HG02852 (cell line): ENCODE measurements at regions not wholly inside any gene's neighbourhood (a gene's known extent, or its start where the extent isn't known, plus 50 kb on each side); places are given as distances from the start of the nearest gene placed in this dataset.

ENCODE experiments used
- ATAC-seq: cut with Tn5 transposase; IDR thresholded peaks from one replicate; pipeline ENCODE4 v1.9.1; 2021; ENCODE audit warnings: mild to moderate bottlenecking, moderate library complexity; ENCODE audit not compliant: unreplicated experiment

DNA sequence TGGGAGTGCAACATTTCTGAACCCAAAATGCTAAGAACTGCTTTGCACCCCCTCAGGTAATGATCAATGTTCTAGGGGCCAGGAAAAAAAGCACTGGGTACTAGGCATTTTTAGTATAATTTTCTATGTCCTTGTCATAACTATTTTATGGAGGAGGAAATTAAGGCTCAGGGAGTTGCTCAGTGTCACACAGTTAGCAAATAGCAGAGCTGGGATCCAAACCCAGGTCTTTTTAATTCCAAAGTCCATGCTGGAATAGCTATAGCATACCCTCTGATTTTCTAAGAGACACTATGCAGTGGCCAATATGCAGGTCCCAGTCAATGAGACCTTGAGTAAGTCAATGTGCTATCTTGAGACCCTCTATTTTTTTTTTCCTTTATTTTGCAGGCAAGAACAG, 394.5 kb upstream of the USP24 start:
- no peak for ATAC-seq

DNA sequence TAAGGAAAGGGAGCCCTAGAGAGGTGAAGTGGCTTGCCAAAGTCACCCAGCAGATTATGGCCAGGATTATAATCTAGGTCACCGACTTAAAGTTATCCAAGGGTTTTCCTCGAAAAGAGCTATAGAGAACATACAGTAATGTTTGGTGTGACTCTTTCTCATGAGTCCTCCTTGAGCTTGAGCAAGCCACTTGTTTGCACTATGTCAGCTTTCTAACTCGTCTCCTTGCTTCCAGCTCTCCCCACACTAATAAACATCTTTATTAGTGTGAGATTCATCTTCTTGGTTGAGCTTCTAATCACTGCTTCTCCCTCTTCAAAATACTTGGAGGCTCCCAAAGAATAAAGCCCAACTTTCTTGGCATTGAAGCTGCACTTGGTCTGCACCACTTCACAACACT, 390.0 kb upstream of the USP24 start:
- no peak for ATAC-seq

DNA sequence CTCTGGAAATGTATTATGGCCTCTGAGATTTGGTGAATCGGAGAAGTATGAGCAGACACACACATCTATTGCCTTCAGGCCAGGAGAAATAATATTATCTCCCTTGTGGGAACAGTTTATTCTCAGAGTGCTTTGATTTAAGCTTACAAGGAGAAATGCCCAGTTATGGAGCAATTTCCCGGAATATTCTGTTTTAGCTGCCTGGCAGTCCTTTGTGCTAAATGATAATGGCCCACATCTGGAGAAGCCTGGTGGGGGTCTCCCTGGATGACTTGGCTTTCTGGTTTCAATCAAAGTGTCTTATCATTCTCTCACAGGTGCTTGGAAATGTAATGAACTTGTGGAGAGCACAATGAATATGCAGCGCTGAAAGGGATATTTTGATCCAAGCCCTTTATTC, 389.6 kb upstream of the USP24 start:
- ATAC-seq: no peak

DNA sequence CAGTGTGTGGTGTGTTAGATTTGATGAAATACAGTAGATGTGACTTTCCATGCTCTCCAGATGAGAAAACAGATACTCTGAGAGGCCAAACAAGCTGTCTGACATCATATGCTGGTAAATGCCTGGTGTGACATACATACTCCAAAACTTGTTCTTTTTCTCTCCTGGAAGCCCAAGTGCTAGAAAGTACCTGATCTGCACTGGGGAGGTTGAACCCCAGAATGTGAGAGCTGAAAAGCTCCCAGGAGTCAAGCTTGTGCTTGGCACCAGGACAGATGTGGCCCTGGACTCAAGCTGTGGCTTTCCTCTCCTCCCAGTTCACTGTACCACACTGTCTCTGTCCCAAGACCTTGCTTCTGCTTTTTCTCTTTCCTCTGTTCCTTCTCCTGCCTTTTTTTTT, 389.0 kb upstream of the USP24 start:
- ATAC-seq: no peak

DNA sequence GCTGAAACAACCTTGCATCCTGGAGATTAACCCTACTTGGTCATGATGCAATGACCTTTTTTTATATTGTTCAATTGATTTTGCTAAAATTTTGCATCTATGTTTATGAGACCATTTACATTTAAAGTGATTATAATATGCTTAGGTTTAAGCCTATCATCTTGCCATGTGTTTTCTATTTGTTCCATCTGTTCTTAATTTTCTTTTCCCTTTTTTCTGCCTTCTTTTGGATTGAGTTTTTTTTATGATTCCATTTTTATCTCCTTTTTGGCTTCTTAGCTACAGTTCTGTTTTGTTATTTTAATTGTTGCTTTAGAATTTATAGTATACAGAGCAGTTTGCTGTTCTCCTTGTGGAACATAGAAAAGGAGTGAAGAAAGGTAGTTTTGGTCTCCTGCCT, 385.1 kb upstream of the USP24 start:
- no peak for ATAC-seq

DNA sequence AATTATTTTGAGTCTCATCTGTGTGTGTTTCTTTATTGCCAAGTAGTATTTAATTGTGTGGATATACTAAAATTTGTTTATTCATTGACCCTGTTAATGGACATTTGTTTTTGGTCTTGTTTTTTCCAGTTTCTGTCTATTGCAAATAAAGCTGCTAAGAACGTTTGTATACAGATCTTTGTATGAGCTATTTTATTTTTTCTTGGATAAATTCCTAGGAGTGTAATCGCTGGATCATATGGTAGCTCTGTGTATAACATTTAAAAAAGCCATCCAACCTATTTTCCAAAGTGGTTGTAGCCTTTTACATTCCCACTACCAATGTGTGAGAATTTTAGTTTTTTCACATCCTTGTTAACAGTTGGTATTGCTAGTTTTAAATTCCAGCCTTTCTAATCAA, 382.7 kb upstream of the USP24 start:
- ATAC-seq: no peak

DNA sequence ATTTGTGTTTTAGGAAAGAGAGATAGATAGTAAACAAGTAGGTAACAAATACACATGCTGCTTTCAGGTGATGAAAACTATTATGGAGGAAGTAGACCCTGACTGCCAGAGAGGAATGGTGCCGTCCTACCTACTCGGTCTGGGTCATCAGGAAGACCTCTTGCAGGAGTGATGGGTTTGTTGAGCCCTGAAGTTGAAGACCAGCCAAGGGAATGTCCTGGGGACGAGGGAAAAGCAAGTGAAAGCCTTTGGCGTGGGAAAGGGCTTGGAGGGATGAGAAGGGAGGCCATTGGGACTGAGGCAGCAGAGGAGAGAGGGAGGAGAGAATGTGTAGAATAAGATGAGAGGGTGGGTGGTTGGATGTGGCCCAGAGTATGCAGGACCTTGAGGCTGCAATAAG, 379.5 kb upstream of the USP24 start:
- ATAC-seq: no peak

DNA sequence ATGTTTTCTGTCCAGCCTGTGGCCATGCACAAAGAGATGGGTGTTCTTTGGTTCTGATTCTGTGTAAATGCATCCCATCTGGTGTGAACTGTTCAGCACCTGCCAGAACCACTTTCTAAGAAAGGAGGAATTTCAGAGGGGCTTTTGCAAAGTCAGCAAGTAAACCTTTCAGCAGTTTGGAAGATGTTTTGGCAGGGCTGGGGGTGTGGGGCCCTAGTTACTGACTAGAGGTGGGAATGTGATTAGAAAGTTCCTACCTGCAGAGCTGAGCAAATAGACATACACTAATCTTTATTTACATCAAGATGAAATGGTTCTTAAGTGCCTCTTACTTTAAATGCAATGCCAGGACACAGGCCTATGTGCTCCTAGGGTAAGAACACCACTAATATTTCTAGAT, 378.1 kb upstream of the USP24 start:
- ATAC-seq: no peak

DNA sequence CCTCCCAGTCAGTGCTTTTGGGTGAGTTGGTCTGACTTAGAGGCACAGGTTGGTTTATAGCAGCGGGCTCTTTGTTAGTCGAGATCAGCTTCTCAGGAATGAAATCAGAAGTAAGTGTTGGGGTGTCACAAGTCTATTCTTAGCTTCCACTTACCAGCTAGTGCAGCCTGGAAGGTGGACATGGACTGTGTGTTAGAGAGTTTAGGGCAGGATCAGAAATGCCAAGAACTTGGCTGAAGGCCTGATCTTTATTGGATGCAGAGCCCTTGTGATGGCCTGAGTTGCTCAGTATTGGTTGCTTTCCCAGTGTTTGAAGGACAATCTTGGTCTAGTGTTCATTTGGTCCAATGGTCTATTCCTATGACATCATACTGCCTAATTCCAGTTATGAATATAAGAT, 377.0 kb upstream of the USP24 start:
- no peak for ATAC-seq

DNA sequence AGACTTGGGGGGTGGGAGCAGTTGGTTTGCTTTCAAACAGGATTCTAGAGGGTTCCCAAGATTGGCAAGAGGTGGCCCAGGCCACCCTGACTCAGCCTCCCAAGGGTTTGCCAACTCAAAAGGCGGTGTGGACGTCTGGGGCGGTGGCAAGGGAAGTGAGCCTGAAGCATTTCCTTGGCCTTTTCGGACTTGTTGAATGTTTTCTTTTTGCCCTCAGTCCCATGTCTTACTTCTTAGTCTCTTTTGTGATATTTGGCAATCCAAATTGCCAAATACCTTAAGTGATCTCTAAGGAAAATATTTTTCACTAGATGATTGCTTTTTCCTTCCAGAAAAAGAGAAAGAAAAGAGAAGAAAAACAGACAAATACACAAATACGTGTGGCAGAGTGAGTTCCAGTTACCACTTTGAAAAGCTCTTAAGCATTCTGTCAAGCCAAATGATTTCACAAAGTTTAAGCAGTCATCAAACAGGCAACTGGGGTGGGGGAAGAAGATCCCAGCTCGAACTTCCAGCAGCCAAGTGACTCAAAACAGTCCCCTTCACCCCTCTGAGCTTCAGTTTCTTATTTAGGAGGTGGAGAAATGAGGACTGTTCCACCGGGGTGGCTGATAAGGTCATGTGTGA, 374.6 kb upstream of the USP24 start:
- ATAC-seq: no peak

DNA sequence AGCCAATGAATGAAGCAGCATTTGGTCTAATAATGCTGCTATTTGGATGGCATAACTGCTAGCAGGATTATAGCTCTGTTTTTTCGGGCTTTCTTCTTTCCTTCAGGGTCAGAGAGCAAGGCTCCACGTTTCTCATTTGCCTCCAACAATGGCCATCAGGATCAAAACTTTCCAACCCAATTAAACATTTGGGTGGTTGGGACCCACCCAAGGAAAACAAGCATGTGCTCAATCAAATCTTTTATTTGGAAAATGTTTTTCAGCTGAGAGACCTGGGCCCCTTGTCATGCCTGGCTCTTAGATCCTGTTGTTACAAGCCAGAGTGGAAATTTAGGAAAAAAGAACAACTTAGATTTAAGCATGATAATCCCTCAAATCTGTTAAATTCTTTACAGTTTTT, 373.1 kb upstream of the USP24 start:
- no peak for ATAC-seq

DNA sequence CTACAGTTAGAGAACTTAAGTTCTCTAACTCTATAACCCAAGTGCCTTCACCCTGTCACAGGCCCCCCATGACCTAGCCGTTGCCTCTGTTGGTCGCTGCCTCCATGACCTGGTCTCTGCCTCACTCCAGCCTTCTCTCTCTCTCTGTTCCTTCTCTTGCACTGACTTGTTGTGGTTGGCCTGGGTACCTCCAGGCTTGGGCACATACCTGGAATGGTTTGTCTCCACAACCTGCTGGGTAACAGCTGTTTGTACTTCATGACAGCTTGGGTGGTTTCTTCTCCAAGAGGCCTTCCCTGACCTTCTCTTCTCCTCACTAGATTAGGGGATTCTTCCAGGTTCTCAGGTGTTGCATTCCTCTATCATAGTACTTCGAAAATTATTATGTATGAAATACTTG, 371.6 kb upstream of the USP24 start:
- ATAC-seq: no peak

DNA sequence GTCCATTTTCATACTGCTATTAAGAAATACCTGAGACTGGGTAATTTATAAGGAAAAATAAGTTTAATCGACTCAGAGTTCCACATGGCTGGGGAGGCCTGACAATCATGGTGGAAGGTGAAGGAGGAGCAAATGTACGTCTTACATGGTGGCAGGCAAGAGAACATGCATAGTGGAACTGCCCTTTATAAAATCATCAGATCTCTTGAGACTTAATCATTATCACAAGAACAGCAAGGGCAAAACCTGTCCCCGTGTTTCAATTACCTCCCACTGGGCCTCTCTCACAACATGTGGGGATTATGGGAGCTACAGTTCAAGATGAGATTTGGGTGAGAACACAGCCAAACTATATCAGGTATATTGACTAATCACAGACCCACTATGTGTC, 370.2 kb upstream of the USP24 start:
- no peak for ATAC-seq

DNA sequence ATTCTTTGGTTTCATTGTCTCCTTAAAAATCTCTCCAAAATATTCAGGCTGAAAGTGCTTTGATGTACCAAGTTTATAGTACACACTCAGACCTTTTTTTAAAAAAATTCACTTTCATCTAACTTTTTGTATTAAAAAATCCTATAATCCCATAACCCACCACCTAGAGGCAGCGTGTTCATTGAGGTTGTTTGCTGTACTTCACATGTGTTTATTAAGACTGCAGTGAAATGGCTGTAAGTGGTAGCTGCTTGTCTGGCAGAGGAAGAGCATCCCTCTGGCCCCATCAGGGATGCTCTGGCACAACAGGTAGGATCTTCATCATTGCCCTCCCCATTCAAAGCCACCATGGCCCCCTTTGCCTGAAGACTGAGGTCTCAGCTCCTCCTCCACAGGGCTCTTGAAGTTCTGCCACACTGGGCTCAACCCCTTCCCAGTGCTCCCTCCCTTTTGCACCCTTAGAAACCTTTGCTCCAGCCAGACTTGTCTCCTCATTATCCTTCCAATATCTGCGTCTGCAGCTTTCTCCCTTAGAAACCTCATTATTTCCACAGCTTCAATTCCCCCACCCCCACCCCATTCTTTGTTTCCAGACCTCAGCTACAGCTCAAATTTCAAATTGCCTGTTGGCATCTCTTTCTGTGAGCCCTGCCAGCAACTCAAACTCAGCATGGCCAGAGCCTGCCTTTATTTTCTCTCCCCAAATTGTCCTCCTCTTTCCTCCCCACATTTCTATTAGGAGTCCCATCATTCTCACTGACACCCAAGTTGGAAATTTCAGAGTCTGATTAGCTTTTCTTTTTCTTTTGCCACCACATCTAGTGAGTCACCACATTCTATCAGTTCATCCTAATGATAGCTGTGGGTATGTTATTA, 369.6 kb upstream of the USP24 start:
- ATAC-seq: no peak

DNA sequence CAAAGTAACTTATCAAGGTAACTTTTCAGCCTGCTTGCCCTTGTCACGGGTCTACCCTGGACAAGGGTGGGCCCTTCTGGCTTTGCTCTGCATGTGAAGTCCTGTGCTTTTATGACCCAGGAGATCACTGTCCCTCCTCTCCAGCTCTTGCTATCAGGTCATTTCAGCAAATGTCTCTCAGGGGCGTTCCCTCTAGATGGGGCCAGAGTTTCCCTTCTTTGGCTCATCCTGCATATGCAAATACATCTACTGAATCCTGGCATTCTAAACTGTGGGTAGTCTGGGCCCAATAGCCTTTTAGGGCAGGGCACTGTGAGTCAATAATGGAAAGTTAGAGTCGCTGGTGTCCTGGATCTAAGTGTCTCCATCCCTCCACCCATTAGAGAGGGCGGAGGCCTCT, 366.9 kb upstream of the USP24 start:
- ATAC-seq: no peak

DNA sequence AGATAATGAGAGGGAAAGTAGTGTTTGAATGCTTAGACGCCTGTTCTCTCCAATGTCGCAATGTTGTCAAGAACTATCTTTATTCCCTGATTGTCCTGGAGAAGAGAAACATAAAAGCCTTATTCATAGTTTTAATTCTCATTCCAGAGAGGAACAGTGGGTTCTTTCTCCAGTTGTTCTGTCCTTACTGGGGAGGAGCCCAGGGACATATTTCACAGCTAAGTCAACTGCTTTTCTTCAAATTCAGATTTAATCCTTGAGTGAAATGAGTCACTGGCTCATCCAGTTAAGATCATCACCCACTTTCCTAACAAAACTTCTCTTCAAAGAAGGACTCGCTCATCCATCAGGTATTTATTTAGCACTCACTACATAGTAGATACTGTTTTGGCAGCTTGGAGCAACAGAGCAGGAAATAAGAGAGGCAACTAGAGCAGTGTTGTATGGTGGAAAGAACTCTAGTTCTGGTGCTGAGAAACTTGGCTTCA, 365.7 kb upstream of the USP24 start:
- no peak for ATAC-seq

DNA sequence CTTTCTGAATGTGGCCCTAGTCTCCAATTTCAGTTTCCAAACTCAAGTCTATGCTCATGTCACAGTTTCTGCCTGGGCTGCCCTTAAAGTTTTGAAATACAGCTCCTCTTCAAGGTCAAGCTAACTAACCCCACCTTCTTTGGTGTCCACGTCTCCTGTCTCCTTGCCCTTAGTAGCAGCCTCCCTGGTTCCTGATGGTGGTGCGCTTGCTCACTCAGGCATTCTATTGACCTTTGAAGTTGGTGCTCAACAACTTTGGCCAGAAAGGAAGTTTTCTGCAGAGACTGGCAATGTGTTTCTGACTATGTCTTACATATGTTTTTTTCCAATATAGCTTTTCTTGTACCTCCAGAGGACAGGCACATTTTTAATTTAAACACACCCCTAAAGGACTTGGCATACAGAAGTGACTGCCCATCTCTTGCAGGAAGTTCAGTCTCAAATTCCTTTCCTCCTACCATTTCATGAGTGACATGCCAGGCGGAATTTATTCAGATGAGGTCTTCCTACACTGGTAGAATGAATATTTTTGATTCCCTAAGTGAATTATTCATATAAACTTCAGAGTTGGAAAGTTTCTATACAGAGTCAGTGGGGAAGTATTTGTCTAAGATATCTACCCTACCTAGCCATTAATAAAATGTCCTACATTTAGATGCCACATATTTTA, 364.3 kb upstream of the USP24 start:
- ATAC-seq: no peak

DNA sequence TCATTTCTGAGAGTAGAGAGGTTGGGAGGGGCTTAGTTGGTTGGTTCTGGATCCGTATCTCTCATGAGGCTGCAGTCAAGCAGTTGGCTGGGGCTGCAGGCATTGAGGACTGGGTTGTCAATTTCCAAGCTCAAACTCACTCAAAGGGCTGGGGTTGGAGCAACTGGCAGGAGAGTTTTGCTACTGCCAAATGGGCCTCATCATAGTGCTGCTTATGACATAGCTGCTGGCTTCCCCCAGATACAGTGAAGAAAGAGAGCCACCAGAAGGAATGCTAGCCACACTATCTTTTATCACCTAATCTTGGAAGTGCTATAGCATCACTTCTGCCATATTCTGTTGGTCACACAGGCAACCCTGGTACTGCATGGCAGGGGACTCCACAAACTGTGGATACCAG, 363.5 kb upstream of the USP24 start:
- ATAC-seq: no peak

DNA sequence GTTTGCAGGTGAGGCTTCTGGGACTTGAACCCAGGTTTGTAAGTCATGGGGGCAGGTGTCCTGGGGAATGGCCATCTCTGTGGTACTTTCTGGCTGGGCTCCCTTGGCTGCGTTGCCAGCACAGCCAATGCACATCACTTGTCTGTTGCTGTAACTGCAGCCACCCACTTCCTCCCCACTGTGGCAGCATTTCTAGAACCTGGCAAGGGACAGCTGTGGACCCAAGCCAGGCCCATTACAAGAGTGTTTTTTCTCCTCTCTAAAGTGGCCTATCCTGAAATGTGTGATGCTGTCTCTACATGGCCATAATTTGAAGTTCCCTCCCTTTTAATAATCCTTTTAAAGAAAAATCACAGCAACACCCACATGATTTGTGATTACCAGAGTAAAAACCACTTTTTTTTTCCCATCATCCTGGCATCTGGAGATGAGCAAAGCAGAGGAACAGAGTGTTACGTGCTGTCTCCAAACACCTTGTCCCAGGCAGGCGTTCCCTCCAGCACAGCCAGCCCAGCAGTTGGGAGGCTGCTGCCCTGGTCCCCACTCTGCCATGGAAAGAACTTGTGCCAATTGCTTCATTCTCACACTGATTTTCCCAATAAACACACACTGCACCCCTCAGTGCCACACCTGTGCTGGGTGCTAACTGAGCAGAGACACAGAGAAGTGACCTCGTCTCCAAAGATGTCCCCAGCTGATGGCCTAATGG, 360.6 kb upstream of the USP24 start:
- ATAC-seq: no peak

DNA sequence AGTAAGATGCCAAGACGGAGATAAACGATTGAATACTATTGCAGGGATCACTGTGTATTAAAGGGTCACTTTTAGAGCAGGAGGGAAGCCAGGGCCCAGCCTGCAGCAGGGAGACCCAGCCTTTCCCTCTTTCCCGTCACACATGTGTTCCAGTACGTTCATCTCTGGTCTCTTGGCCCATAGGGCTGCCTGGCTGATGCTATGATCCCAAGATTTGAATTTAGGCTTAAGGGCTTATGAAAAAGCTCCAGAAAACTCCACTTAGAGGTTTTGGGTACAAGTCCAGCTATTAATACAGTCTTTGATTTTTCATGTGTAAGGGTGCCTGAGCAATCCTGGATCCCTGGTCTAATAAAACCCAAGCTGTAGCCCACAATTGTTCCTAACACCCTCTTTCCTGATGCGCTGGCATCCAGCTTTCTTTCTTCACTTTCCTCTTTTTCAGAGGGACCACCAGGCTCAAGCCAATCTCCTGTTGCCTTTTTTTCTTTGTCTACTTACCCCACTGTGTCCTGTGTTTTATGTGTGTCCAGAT, 359.6 kb upstream of the USP24 start:
- ATAC-seq: no peak
